Mucosa of stomach (tissue), 1 donor: ENCODE measurements at regions not wholly inside any gene's neighbourhood (a gene's known extent, or its start where the extent isn't known, plus 50 kb on each side); places are given as distances from the start of the nearest gene placed in this dataset.

Source experiments
- H3K27me3 ChIP-seq: one replicate; pipeline ENCODE4 v1.7.0; 2013; ENCODE audit warnings: mild to moderate bottlenecking, low read length; ENCODE audit not compliant: control insufficient read depth, insufficient read depth
- H3K36me3 ChIP-seq: one replicate; pipeline ENCODE4 v1.7.0; 2013; ENCODE audit warnings: low read length; ENCODE audit not compliant: control insufficient read depth, insufficient read depth
- H3K4me1 ChIP-seq: one replicate; pipeline ENCODE4 v1.7.0; 2013; ENCODE audit warnings: mild to moderate bottlenecking, low read length; ENCODE audit not compliant: control insufficient read depth, insufficient read depth
- H3K4me3 ChIP-seq: one replicate; pipeline ENCODE4 v1.7.0; 2013; ENCODE audit warnings: low read length
- H3K9ac ChIP-seq: one replicate; pipeline ENCODE4 v1.7.0; 2013; ENCODE audit warnings: mild to moderate bottlenecking, low read length, moderate library complexity
- H3K9me3 ChIP-seq: one replicate; pipeline ENCODE4 v1.7.0; 2013; ENCODE audit warnings: mild to moderate bottlenecking, low read length, moderate library complexity; ENCODE audit not compliant: control insufficient read depth
- donor health status: Pancreatic carcinoma.

DNA sequence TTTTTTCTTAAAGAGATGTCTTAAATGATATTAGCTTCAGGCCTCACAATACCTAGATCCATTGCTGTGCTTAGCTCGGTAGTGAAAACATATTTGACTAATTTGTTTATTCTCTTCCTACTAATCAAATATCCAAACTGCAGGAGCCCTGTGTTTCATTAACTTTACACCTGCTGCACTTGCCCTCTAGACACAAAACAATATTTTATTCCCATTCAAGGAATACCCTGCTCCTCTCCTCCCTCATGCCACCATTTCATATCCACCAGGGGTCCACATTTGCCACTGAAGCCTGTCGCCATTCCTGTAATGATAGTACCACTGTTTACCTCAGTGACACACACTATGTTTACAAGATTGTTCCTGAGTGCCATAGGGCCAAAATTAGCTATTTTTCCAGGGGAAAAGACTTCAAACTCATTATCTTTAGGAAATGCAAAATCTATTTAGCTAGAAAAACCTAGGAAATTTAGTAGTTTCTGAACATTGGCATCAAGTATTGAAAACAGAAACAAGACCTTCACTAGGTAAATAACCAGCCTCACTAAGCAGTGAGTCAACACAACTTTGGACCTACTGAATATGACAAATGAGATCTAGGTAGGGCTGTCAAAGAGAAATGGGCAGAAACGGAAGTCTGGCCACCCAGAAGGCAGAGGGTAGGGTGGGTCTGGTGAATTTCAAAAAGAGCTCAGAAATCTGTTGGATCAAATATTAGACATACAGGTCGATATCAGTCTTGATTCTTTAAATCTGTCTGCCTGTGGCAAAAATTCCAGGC lies 134.6 kb upstream of the KCNK1 start:
- peaks cover 25% of the 10 kb centered on the region for H3K4me1 ChIP-seq
- H3K4me3 ChIP-seq = peak overlapping the region; percentile 14
- H3K27me3 ChIP-seq = no peaks in the 10 kb centered on the region
- no peak overlapping the region for H3K9ac ChIP-seq
- no peaks in the 10 kb centered on the region for H3K9me3 ChIP-seq
- H3K36me3 ChIP-seq = no peaks in the 10 kb centered on the region

DNA sequence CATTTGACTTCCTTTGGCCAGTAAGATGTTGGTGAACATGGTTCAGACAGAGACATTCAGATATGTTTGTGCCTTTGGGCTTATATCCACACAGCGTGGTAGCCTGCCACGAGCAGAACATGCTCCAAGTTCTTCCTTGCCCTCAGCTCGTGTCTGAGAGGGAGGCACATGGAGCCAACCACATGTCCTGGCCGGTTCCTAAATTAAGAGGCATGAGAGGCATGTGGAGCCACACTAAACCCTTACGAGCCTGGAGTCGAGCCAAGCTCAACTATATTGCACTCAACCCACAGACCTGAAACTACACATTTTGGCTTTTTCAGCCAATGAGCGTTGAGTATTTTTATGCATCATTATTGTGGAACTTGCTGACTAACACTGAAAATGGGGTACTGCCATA lies 133.7 kb upstream of the KCNK1 start:
- Histone ChIP-seq H3K9me3 (no peaks in the 10 kb centered on the region), H3K9ac (no peak overlapping the region), H3K4me3 (no peak overlapping the region), H3K4me1 (peaks cover 23% of the 10 kb centered on the region), H3K36me3 (no peaks in the 10 kb centered on the region), H3K27me3 (no peaks in the 10 kb centered on the region)

- Histone ChIP-seq H3K4me1 (peaks cover 23% of the 10 kb centered on the region), H3K4me3 (no peak overlapping the region), H3K9me3 (no peaks in the 10 kb centered on the region), H3K36me3 (no peaks in the 10 kb centered on the region), H3K9ac (no peak overlapping the region), H3K27me3 (no peaks in the 10 kb centered on the region)
These were observed 131.5 kb upstream of the KCNK1 start for GRCh38 chr1:233482388-233482787.

DNA sequence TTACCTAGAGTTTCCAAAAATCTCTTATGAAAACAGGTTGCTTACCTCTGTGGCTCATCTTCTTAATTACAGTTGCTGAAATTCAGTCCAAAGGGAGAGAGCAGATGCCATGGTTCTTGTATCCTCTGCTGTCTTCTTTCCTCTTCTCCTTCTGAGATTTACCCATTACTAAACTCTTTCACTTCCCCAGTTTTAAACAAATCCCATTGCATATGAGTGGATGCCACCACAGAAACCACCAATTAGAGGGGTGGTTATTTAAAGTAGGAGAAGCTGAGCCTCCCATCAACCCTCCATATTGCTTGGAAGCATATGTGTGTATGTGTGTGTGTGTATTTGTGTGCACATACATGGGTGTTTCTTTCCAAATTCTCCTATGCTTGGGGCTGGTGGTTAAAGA lies 128.5 kb upstream of the KCNK1 start:
- H3K27me3 ChIP-seq = no peaks in the 10 kb centered on the region
- H3K9me3 ChIP-seq = no peaks in the 10 kb centered on the region
- H3K36me3 ChIP-seq = no peaks in the 10 kb centered on the region
- no peak overlapping the region for H3K4me3 ChIP-seq
- H3K4me1 ChIP-seq = peaks cover 7% of the 10 kb centered on the region
- H3K9ac ChIP-seq = no peak overlapping the region

GRCh38 chr1:233485809-233486398 lies 128.0 kb upstream of the KCNK1 start:
- Histone ChIP-seq H3K36me3 (no peaks in the 10 kb centered on the region), H3K4me3 (no peak overlapping the region), H3K9me3 (no peaks in the 10 kb centered on the region), H3K9ac (no peak overlapping the region), H3K4me1 (peaks cover 7% of the 10 kb centered on the region), H3K27me3 (no peaks in the 10 kb centered on the region)

DNA sequence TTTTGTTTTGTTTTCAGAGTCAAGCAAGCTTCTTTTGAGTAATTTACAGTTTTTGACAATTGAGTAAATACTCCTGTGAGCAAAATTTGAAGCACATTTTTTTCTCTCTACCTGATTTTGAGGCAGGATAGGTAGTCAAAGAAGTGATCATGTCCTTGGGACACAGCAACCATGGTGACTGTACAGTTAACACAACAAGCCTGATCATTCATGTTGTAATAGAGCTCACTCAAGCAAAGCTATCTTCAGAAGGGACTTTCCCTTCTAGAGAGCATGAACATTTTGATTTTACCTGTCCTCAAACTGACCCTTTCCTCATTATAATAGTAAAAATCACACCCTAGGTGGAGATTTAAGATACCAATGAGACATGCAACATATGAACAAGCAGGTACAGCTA lies 126.5 kb upstream of the KCNK1 start:
- no peak overlapping the region for H3K4me3 ChIP-seq
- H3K27me3 ChIP-seq = no peaks in the 10 kb centered on the region
- no peaks in the 10 kb centered on the region for H3K9me3 ChIP-seq
- H3K4me1 ChIP-seq = peaks cover 7% of the 10 kb centered on the region
- no peaks in the 10 kb centered on the region for H3K36me3 ChIP-seq
- no peak overlapping the region for H3K9ac ChIP-seq

GRCh38 chr1:233489411-233489810 lies 124.5 kb upstream of the KCNK1 start:
- H3K4me3 ChIP-seq = no peak overlapping the region

GRCh38 chr1:233490488-233490887 lies 123.4 kb upstream of the KCNK1 start:
- no peaks in the 10 kb centered on the region for H3K36me3 ChIP-seq

More at GRCh38 chr1:233489411-233489810, 124.5 kb upstream of the KCNK1 start:
- Histone ChIP-seq H3K27me3 (no peaks in the 10 kb centered on the region), H3K9ac (no peak overlapping the region), H3K36me3 (no peaks in the 10 kb centered on the region), H3K9me3 (no peaks in the 10 kb centered on the region), H3K4me1 (peaks cover 7% of the 10 kb centered on the region)

GRCh38 chr1:233491953-233492620 lies 121.8 kb upstream of the KCNK1 start:
- H3K27me3 ChIP-seq = no peaks in the 10 kb centered on the region
- H3K4me3 ChIP-seq = no peak overlapping the region
- H3K36me3 ChIP-seq = no peaks in the 10 kb centered on the region
- H3K9ac ChIP-seq = no peak overlapping the region
- no peaks in the 10 kb centered on the region for H3K9me3 ChIP-seq
- peaks cover 7% of the 10 kb centered on the region for H3K4me1 ChIP-seq

More at GRCh38 chr1:233490488-233490887, 123.4 kb upstream of the KCNK1 start:
- H3K9me3 ChIP-seq = no peaks in the 10 kb centered on the region
- H3K4me3 ChIP-seq = no peak overlapping the region
- H3K4me1 ChIP-seq = peaks cover 7% of the 10 kb centered on the region
- no peak overlapping the region for H3K9ac ChIP-seq
- H3K27me3 ChIP-seq = no peaks in the 10 kb centered on the region

DNA sequence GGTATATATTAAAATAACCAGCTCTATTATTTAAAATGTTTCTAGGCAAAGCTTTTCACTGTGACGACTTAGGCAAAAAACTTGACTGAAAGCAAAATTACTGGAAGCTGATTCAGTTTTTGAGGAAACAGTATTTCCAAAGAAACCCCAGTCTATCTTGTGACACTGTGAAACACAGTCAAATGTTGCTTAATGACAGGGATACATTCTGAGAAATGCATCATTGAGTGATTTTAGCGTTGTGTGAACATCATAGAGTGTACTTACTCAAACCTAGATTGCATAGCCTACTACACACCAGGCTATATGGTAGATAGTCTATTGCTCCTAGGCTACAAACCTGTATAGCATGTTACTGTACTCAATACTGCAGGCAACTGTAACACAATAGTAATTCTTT lies 116.9 kb upstream of the KCNK1 start:
- no peak overlapping the region for H3K9ac ChIP-seq
- no peaks in the 10 kb centered on the region for H3K27me3 ChIP-seq
- no peak overlapping the region for H3K4me3 ChIP-seq
- no peaks in the 10 kb centered on the region for H3K4me1 ChIP-seq
- no peaks in the 10 kb centered on the region for H3K36me3 ChIP-seq
- no peaks in the 10 kb centered on the region for H3K9me3 ChIP-seq

DNA sequence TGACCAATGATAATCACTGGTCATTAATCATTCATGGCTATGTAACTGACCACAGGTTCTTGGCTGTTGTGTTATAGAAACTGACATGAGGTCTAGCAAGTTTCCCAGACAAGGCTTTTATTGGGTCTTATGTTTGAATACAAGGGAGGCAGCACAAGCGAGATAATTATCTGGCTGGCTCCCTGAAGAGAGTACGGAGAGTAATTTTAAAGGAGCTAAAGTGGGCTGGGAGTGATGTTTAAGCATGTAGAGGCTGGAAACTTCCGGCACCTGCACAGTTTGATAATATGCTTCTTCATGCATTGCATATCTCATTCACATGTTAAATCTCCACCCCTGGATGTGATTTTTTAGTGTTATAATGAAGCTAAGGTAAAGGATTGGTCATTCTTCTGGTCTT lies 116.2 kb upstream of the KCNK1 start:
- H3K4me1 ChIP-seq = no peaks in the 10 kb centered on the region
- no peaks in the 10 kb centered on the region for H3K9me3 ChIP-seq
- H3K9ac ChIP-seq = no peak overlapping the region
- H3K4me3 ChIP-seq = no peak overlapping the region
- no peaks in the 10 kb centered on the region for H3K36me3 ChIP-seq
- no peaks in the 10 kb centered on the region for H3K27me3 ChIP-seq

DNA sequence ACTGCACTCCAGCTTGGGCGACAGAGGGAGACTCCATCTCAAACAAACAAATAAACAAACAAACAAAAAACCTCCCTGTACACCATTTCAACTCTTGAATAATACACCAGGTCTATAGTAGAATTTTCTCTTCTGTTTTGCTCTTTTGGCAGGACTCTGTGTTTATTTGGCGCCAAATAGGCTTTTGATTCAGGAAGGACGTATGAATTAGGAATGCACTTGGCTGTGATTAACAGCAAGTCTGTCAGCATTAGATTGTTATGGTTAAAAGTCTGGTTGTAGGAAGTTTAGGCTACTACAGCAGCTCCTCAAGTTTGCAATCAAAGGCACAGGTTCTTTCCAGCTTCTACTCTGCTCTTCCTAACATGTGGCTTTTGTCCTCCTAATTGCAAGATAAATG lies 113.8 kb upstream of the KCNK1 start:
- H3K4me3 ChIP-seq = no peak overlapping the region
- no peaks in the 10 kb centered on the region for H3K9me3 ChIP-seq
- no peaks in the 10 kb centered on the region for H3K27me3 ChIP-seq
- no peaks in the 10 kb centered on the region for H3K36me3 ChIP-seq
- H3K4me1 ChIP-seq = no peaks in the 10 kb centered on the region
- no peak overlapping the region for H3K9ac ChIP-seq
